ENCODE measurements at regions not wholly inside any gene's neighbourhood (a gene's known extent, or its start where the extent isn't known, plus 50 kb on each side); places are given as distances from the start of the nearest gene placed in this dataset.
A peak's percentile ranks its signal among the peaks of the same experiment; 100 is the strongest.
"Not testable (repeated sequence)": the region's sequence is repeated elsewhere in the genome, so short reads cannot be mapped to it uniquely, and the experiment has no call there.

DNA sequence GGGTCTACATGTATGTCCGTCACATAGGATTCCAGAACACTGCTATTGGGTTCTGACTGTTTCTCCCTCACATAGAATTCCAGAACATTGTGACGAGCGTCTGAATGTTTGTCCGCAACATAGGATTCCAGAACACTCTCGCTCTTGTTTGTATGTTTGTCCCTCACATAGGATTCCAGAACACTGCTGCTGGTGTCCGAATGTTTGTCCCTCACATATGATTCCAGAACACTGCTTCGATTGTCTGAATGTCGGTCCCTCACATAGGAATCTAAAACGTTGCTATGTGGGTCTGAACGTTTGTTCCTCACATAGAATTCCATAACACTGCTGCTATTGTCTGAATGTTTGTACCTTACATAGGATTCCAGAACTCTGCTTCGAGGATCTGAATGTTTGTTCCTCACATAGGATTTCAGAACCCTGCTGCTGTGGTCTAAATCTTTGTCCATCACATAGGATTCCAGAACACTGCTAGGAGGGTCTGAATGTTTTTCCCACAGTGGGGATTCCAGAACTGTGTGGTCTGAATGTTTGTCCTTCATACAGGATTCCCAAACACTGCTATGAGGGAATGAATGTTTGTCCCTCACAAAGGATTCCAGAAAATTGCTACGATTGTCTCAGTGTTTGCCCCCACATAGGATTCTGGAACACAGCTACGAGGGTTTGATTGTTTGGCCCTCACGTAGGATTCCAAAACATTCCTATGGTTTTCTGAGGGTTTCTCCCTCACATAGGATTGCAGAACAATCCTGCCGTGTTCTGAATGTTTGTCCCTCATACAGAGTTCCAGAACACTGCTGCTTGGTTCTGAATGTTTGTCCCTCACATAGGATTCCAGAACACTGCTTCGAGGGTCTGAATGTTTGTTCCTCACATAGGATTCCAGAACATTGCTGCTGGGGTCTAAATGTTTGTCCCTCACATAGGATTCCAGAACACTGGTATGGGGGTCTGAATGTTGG lies 220.5 kb downstream of the FOXD4L6 start:
- Histone ChIP-seq H3K36me3 (ENCODE audit: control insufficient read depth in 1 of 2, insufficient read depth in 2 of 2, low read length in 2 of 2) (no peaks in the 10 kb centered on the region), H3K27ac (ENCODE audit: low read depth, low read length) (no peak overlapping the region), H3K9me3 (ENCODE audit: control insufficient read depth in 1 of 2, low read length in 2 of 2) (peaks cover 82 to 97% of the 10 kb centered on the region in 2 donors), H3K4me3 (ENCODE audit: low read depth in 1 of 2, low read length in 2 of 2) (peak overlapping the region in 1 of 2 donors; percentile 18), H3K9ac (ENCODE audit: low read depth in 1 of 2, low read length in 2 of 2) (no peak overlapping the region), H3K27me3 (ENCODE audit: control insufficient read depth in 1 of 2, insufficient read depth in 2 of 2, low read length in 2 of 2) (no peaks in the 10 kb centered on the region), H3K4me1 (ENCODE audit: control insufficient read depth in 1 of 2, insufficient read depth in 2 of 2, low read length in 2 of 2) (no peaks in the 10 kb centered on the region)

DNA sequence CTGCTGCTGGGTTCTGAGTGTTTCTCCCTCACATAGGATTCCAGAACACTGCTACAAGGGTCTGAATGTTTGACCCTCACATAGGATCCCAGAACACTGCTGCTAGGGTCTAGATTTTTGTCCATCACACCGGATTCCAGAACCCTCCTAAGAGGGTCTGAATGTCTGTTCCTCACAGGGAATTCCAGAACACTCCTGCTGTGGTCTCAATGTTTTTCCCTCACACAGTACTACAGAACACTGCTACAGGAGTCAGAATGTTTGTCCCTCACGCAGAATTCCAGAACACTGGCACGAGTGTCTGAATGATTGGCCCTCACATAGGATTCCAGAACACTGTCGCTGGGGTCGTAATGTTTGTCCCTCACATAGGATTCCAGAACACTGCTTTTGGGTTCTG lies 221.6 kb downstream of the FOXD4L6 start:
- not testable (repeated sequence) for H3K4me1 ChIP-seq (ENCODE audit: control insufficient read depth in 1 of 2, insufficient read depth in 2 of 2, low read length in 2 of 2); H3K27ac ChIP-seq (ENCODE audit: low read depth, low read length); H3K27me3 ChIP-seq (ENCODE audit: control insufficient read depth in 1 of 2, insufficient read depth in 2 of 2, low read length in 2 of 2); H3K36me3 ChIP-seq (ENCODE audit: control insufficient read depth in 1 of 2, insufficient read depth in 2 of 2, low read length in 2 of 2); H3K4me3 ChIP-seq (ENCODE audit: low read depth in 1 of 2, low read length in 2 of 2); H3K9ac ChIP-seq (ENCODE audit: low read depth in 1 of 2, low read length in 2 of 2)
- H3K9me3 ChIP-seq (ENCODE audit: control insufficient read depth in 1 of 2, low read length in 2 of 2), result peaks cover 76 to 91% of the 10 kb centered on the region in 2 donors

DNA sequence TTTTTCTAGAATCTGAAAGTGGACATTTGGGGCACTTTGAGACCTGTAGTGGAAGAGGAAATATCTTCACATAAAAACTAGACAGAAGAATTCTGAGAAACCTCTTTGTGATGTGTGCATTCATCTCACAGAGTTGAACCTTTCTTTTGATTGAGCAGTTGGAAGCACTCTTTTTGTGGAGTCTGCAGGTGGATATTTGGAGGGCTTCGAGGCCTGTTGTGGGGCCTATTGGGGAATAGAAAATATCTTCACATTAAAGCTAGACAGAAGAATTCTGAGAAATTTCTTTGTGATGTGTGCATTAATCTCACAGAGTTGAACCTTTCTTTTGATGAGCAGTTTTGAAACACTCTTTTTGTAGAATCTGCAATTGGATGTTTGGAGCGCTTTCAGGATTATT lies 236.2 kb downstream of the FOXD4L6 start:
- peaks cover 47 to 95% of the 10 kb centered on the region in 2 donors for H3K9me3 ChIP-seq (ENCODE audit: control insufficient read depth in 1 of 2, low read length in 2 of 2)
- not testable (repeated sequence) for H3K27ac ChIP-seq (ENCODE audit: low read depth, low read length); H3K27me3 ChIP-seq (ENCODE audit: control insufficient read depth in 1 of 2, insufficient read depth in 2 of 2, low read length in 2 of 2); H3K9ac ChIP-seq (ENCODE audit: low read depth in 1 of 2, low read length in 2 of 2); H3K36me3 ChIP-seq (ENCODE audit: control insufficient read depth in 1 of 2, insufficient read depth in 2 of 2, low read length in 2 of 2); H3K4me1 ChIP-seq (ENCODE audit: control insufficient read depth in 1 of 2, insufficient read depth in 2 of 2, low read length in 2 of 2); H3K4me3 ChIP-seq (ENCODE audit: low read depth in 1 of 2, low read length in 2 of 2)

DNA sequence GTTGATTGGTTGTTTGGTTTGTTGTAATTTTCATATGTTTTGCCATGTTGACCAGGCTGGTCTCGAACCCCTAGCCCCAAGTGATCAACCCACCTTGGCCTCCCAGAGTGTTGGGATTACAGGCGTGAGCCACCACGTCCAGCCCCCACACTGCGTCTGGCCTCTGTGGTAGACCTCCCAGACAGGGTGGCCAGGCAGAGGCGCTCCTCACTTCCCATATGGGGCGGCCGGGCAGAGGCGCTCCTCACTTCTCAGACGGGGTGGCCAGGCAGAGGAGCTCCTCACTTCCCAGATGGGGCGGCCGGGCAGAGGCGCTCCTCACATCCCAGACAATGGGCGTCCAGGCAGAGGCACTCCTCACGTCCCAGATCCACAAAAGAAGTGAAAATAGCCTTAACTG lies 242.6 kb downstream of the FOXD4L6 start:
- H3K27ac ChIP-seq (ENCODE audit: low read depth, low read length); H3K9ac ChIP-seq (ENCODE audit: low read depth in 1 of 2, low read length in 2 of 2); H3K4me3 ChIP-seq (ENCODE audit: low read depth in 1 of 2, low read length in 2 of 2); H3K4me1 ChIP-seq (ENCODE audit: control insufficient read depth in 1 of 2, insufficient read depth in 2 of 2, low read length in 2 of 2); H3K36me3 ChIP-seq (ENCODE audit: control insufficient read depth in 1 of 2, insufficient read depth in 2 of 2, low read length in 2 of 2); H3K27me3 ChIP-seq (ENCODE audit: control insufficient read depth in 1 of 2, insufficient read depth in 2 of 2, low read length in 2 of 2): not testable (repeated sequence)
- H3K9me3 ChIP-seq (ENCODE audit: control insufficient read depth in 1 of 2, low read length in 2 of 2), result peaks cover 63 to 79% of the 10 kb centered on the region in 2 donors

DNA sequence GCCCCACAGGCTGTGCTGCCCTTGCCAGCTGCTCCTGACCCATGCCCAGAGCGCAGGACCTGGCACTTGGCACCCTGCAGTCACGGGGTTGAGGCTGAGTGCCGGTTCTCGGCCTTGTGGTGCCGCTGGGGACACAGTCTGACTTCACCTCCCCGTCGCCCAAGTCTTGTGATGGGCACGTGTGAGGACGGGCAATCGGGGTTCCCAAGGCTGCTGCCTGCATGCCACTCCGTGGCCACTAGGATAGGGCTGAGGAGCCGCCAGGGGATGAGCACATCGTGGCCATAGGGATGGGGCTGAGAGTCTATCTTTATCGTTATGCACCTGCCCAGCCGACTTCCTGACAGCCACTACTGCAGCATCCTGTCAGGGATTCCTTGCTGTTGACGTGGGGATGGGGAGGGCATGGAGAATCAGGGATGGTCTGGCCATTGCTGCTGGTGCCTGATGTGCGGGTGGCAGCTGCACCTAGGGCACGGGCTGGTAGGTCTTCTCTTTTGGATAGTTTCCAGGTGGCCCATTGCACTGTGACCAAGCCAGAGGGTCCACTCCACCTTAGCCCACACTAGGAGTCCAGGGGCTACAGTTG lies 243.5 kb downstream of the FOXD4L6 start:
- Histone ChIP-seq H3K9me3 (ENCODE audit: control insufficient read depth in 1 of 2, low read length in 2 of 2) (peaks cover 61 to 80% of the 10 kb centered on the region in 2 donors), H3K4me3 (ENCODE audit: low read depth in 1 of 2, low read length in 2 of 2) (peak overlapping the region in 1 of 2 donors; percentile 33)

DNA sequence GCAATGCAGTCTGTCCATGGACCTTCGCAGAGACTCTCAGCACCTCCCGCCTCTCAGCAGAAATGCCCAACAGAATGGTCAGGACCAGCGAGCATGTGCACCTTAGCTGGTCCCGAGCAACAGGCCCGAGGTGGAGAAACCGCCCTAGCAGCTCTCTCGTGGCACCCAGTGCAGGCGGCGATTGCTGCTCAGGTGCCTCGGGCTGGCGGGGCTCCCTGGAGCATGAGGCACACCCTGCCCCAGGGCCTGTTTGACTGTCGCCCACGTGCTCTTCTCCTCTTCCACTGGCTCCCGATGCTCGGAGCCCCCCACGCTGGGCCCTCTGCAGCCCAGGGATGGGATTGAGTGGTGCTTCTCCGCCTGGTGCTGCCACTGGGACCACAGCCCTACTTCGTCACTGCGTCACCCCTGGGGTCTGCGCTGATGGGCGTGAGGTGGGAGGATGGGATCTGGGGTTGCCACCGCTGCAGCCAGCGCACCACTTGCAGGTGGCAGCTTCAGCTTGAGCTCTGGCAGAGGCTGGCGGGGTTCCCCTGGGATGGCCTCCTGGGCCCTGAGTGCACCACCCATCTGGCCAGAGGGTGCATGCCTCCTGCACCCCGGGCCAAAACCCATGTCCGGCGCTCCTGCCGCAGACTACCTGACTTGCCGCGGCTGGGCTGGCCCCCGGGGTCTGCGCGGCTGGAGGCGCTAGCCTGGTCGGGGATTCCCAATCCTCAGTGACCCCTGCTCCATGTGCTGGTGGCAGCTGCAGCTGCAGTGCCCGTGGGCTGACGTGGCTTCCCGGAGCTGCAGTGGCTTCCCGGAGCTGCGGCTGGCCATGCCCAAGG lies 244.2 kb downstream of the FOXD4L6 start:
- H3K9me3 ChIP-seq (ENCODE audit: control insufficient read depth in 1 of 2, low read length in 2 of 2), result peaks cover 54 to 82% of the 10 kb centered on the region in 2 donors
- H3K4me3 ChIP-seq (ENCODE audit: low read depth in 1 of 2, low read length in 2 of 2), result peak overlapping the region in 1 of 2 donors; percentile 33
- no peaks in the 10 kb centered on the region for H3K4me1 ChIP-seq (ENCODE audit: control insufficient read depth in 1 of 2, insufficient read depth in 2 of 2, low read length in 2 of 2)
- no peak overlapping the region for H3K27ac ChIP-seq (ENCODE audit: low read depth, low read length)
- no peaks in the 10 kb centered on the region for H3K36me3 ChIP-seq (ENCODE audit: control insufficient read depth in 1 of 2, insufficient read depth in 2 of 2, low read length in 2 of 2)
- H3K9ac ChIP-seq (ENCODE audit: low read depth in 1 of 2, low read length in 2 of 2), result no peak overlapping the region
- no peaks in the 10 kb centered on the region for H3K27me3 ChIP-seq (ENCODE audit: control insufficient read depth in 1 of 2, insufficient read depth in 2 of 2, low read length in 2 of 2)

More for the DNA sequence above, 243.5 kb downstream of the FOXD4L6 start:
- H3K9ac ChIP-seq (ENCODE audit: low read depth in 1 of 2, low read length in 2 of 2); H3K27me3 ChIP-seq (ENCODE audit: control insufficient read depth in 1 of 2, insufficient read depth in 2 of 2, low read length in 2 of 2); H3K27ac ChIP-seq (ENCODE audit: low read depth, low read length); H3K4me1 ChIP-seq (ENCODE audit: control insufficient read depth in 1 of 2, insufficient read depth in 2 of 2, low read length in 2 of 2); H3K36me3 ChIP-seq (ENCODE audit: control insufficient read depth in 1 of 2, insufficient read depth in 2 of 2, low read length in 2 of 2): not testable (repeated sequence)

DNA sequence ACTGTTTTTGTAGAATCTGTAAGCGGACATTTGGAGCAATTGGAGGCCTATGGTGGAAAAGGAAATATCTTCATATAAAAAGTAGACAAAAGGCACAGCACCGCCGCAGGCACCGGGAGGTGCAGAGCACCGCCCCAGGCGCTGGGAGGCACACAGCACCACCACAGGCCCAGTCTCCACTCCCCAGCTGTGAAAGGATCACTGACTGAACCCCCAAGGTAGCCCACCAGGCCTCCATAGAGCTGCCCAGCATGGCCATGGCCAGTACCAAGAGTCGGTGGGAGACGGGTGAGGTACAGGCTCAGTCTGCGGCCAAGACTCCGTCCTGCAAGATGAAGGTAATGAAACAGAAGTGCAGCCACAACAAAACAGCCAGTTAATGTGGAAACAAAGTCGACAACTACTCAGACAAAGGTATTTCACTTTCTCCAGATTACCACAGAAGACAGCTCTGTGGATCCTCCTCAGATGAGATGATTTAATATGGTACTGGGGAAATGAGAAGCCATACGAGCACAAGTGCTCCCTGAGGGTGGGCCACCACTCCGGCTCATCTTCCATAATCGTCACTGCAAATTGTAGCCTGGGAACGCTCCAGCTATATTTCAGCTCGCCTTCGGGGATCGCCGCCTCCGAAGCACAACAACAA lies 244.9 kb downstream of the FOXD4L6 start:
- H3K4me1 ChIP-seq (ENCODE audit: control insufficient read depth in 1 of 2, insufficient read depth in 2 of 2, low read length in 2 of 2); H3K27me3 ChIP-seq (ENCODE audit: control insufficient read depth in 1 of 2, insufficient read depth in 2 of 2, low read length in 2 of 2); H3K36me3 ChIP-seq (ENCODE audit: control insufficient read depth in 1 of 2, insufficient read depth in 2 of 2, low read length in 2 of 2); H3K9ac ChIP-seq (ENCODE audit: low read depth in 1 of 2, low read length in 2 of 2); H3K27ac ChIP-seq (ENCODE audit: low read depth, low read length): not testable (repeated sequence)
- peak overlapping the region in 1 of 2 donors; percentile 6 for H3K4me3 ChIP-seq (ENCODE audit: low read depth in 1 of 2, low read length in 2 of 2)
- H3K9me3 ChIP-seq (ENCODE audit: control insufficient read depth in 1 of 2, low read length in 2 of 2), result peaks cover 47 to 75% of the 10 kb centered on the region in 2 donors

DNA sequence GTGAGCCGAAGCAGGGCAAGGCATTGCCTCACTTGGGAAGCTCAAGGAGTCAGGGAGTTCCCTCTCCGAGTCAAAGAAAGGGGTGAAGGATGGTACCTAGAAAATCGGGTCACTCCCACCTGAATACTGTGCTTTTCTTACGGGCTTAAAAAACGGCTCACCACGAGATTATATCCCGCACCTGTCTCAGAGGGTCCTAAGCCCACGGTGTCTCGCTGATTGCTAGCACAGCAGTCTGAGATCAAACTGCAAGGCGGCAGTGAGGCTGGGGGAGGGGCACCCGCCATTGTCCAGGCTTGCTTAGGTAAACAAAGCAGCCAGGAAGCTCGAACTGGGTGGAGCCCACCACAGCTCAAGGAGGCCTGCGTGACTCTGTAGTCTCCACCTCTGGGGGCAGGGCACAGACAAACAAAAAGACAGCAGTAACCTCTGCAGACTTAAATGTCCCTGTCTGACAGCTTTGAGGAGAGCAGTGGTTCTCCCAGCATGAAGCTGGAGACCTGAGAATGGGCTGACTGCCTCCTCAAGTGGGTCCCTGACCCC lies 254.7 kb downstream of the FOXD4L6 start:
- H3K4me3 ChIP-seq (ENCODE audit: low read depth in 1 of 2, low read length in 2 of 2); H3K36me3 ChIP-seq (ENCODE audit: control insufficient read depth in 1 of 2, insufficient read depth in 2 of 2, low read length in 2 of 2): not testable (repeated sequence)
- peaks cover 24 to 36% of the 10 kb centered on the region in 2 donors for H3K9me3 ChIP-seq (ENCODE audit: control insufficient read depth in 1 of 2, low read length in 2 of 2)

DNA sequence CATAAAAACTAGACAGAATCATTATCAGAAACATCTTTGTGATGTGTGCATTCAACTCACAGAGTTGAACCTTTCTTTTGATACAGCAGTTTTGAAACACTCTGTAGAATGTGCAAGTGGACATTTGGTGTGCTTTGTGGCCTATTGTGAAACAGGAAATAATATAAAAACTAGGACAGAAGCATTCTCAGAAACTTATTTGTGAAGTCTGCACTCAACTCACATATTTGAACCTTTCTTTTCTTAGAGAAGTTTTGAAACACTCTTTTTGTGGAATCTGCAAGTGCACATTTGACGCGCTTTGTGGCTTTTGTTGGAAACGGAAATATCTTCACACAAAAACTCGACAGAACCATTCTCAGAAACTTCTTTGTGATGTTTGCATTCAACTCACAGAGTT lies 260.0 kb downstream of the FOXD4L6 start:
- not testable (repeated sequence) for H3K27ac ChIP-seq (ENCODE audit: low read depth, low read length); H3K36me3 ChIP-seq (ENCODE audit: control insufficient read depth in 1 of 2, insufficient read depth in 2 of 2, low read length in 2 of 2); H3K27me3 ChIP-seq (ENCODE audit: control insufficient read depth in 1 of 2, insufficient read depth in 2 of 2, low read length in 2 of 2); H3K4me3 ChIP-seq (ENCODE audit: low read depth in 1 of 2, low read length in 2 of 2); H3K4me1 ChIP-seq (ENCODE audit: control insufficient read depth in 1 of 2, insufficient read depth in 2 of 2, low read length in 2 of 2); H3K9ac ChIP-seq (ENCODE audit: low read depth in 1 of 2, low read length in 2 of 2)
- H3K9me3 ChIP-seq (ENCODE audit: control insufficient read depth in 1 of 2, low read length in 2 of 2), result peaks cover 28 to 46% of the 10 kb centered on the region in 2 donors

More for the DNA sequence above, 254.7 kb downstream of the FOXD4L6 start:
- not testable (repeated sequence) for H3K27ac ChIP-seq (ENCODE audit: low read depth, low read length); H3K9ac ChIP-seq (ENCODE audit: low read depth in 1 of 2, low read length in 2 of 2); H3K4me1 ChIP-seq (ENCODE audit: control insufficient read depth in 1 of 2, insufficient read depth in 2 of 2, low read length in 2 of 2); H3K27me3 ChIP-seq (ENCODE audit: control insufficient read depth in 1 of 2, insufficient read depth in 2 of 2, low read length in 2 of 2)

Measured in duodenal mucosa (tissue), 2 donors.